Duodenal mucosa (tissue), 2 donors: ENCODE measurements at regions not wholly inside any gene's neighbourhood (a gene's known extent, or its start where the extent isn't known, plus 50 kb on each side); places are given as distances from the start of the nearest gene placed in this dataset.
"Not testable (repeated sequence)": the region's sequence is repeated elsewhere in the genome, so short reads cannot be mapped to it uniquely, and the experiment has no call there.

Experiments
- H3K27ac ChIP-seq: one replicate; pipeline ENCODE4 v1.7.0; 2013; ENCODE audit warnings: low read depth, low read length
- H3K27me3 ChIP-seq, 2 donors: one replicate each; pipeline ENCODE4 v1.7.0; 2013; ENCODE audit warnings: low read length in 2 of 2, control low read depth in 1 of 2; ENCODE audit not compliant: insufficient read depth in 2 of 2, control insufficient read depth in 1 of 2
- H3K36me3 ChIP-seq, 2 donors: one replicate each; pipeline ENCODE4 v1.7.0; 2013; ENCODE audit warnings: low read length in 2 of 2, control low read depth in 1 of 2; ENCODE audit not compliant: insufficient read depth in 2 of 2, control insufficient read depth in 1 of 2
- H3K4me1 ChIP-seq, 2 donors: one replicate each; pipeline ENCODE4 v1.7.0; 2013; ENCODE audit warnings: low read length in 2 of 2, control low read depth in 1 of 2; ENCODE audit not compliant: insufficient read depth in 2 of 2, control insufficient read depth in 1 of 2
- H3K4me3 ChIP-seq, 2 donors: one replicate each; pipeline ENCODE4 v1.7.0; 2013; ENCODE audit warnings: low read length in 2 of 2, low read depth in 1 of 2
- H3K9ac ChIP-seq, 2 donors: one replicate each; pipeline ENCODE4 v1.7.0; 2013; ENCODE audit warnings: low read length in 2 of 2, low read depth in 1 of 2
- H3K9me3 ChIP-seq, 2 donors: one replicate each; pipeline ENCODE4 v1.7.0; 2013; ENCODE audit warnings: low read length in 2 of 2, control low read depth in 1 of 2; ENCODE audit not compliant: control insufficient read depth in 1 of 2

DNA sequence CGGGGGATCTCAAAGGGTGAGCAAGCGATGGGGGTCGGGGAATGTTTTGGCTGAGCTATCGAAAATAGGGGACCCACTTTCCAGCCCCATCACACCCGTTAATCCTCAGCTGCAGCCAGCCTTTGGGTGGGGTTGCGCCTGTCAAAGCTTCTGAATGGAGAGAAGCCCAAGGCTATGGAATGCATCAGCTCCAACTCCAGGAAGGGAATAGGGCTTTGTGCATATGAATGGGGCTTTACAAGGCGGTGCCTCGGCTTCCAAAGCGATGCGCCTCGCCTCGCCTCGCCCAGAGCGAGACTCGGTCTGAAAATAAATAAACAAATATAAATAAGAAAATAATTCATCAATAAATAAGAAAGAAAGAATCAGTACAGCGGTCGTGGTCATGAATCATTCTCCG lies 751.4 kb upstream of the DEFB115 start:
- no peak overlapping the region for H3K27ac ChIP-seq
- no peak overlapping the region for H3K4me3 ChIP-seq
- H3K4me1 ChIP-seq: no peaks in the 10 kb centered on the region
- H3K9ac ChIP-seq: no peak overlapping the region
- H3K27me3 ChIP-seq: no peaks in the 10 kb centered on the region
- H3K36me3 ChIP-seq: no peaks in the 10 kb centered on the region
- peaks cover 0 to 2% of the 10 kb centered on the region in 2 donors for H3K9me3 ChIP-seq

DNA sequence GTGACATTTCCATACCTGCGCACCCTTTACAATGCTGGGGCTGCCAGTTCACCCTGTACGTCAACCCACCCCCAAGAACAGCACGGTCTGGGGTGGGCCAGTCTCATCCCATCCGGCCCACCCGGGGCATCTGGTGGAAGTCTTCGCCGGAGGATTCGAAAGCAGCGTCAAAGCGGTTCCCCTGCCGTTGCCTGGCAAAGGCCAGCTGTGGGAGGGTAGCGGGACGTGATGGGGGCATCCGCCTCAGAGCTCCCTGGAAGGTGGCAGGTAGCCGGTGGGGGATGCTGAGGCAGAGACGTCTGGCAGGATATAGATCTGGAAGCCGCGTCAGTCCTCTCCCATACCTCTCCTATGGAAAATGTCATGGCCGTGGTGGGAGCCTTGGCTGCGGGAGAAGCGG lies 749.1 kb upstream of the DEFB115 start:
- H3K9me3 ChIP-seq: peaks cover 7 to 10% of the 10 kb centered on the region in 2 donors
- H3K27ac ChIP-seq, H3K4me3 ChIP-seq, H3K9ac ChIP-seq, H3K36me3 ChIP-seq, H3K27me3 ChIP-seq, H3K4me1 ChIP-seq: not testable (repeated sequence)

DNA sequence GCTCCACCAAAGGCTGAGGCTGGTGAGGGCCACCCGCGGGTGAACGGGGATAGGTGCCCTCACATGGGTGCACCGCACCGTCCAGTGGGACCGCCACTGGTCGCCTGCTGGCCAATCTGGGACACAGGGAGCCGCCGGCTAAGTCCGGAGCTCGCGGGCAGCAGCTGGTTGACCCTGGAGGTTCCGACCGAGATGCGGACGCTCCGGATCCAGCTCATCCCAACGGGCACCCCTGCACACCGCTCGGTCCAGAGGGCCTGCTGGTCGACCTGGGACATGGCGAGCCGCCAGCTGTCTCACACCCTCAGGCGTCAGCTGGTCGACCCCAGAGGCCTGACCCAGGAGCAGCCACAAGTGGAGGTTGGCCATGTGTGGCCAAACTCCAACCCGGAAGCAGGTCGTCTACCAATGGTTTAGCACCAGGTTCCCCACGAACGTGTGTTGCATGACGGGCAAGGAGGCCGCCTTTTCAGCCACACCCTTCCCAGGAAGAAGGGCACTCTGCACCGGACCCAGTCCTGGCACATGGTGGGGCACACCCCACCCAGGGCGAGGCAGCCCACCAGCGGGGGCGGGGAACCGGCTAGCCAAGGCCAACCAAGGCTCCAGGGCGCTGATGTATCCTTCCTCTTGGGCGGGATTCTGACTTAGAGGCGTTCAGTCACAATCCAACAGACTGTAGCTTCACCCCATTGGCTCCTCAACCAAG lies 746.0 kb upstream of the DEFB115 start:
- Histone ChIP-seq H3K4me1 (no peaks in the 10 kb centered on the region), H3K9ac (no peak overlapping the region), H3K27ac (no peak overlapping the region), H3K9me3 (peaks cover 7 to 10% of the 10 kb centered on the region in 2 donors), H3K36me3 (no peaks in the 10 kb centered on the region), H3K27me3 (no peaks in the 10 kb centered on the region), H3K4me3 (no peak overlapping the region)

DNA sequence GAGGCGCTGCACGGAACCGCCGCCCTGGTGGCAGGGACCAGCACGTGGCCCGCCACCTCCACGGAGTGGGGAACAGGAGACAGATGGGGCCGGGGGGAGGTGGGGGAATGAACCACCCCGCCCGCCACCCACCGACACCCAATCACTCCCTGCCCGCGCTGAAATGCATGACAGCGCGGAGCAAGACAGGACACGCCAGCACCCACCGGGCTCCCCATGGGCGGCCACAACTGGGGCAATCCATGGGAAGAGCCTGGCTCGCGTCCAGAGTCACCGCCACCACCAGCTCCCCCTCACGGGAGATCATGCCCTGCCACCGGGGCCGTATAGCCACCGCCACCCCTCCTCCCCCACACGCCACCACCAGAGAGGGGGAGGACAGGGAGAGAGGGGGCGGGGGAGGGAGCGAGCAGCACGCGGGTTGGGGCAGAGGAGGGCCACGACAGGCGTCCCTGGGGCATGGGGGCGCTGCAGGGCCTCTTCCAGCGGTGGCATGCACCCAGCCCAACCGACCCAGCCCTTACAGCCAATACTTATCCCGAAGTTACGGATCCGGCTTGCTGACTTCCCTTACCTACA lies 744.3 kb upstream of the DEFB115 start:
- Histone ChIP-seq H3K27ac (no peak overlapping the region), H3K4me3 (no peak overlapping the region), H3K9ac (no peak overlapping the region), H3K36me3 (no peaks in the 10 kb centered on the region), H3K9me3 (peaks cover 7 to 10% of the 10 kb centered on the region in 2 donors), H3K27me3 (no peaks in the 10 kb centered on the region), H3K4me1 (no peaks in the 10 kb centered on the region)

DNA sequence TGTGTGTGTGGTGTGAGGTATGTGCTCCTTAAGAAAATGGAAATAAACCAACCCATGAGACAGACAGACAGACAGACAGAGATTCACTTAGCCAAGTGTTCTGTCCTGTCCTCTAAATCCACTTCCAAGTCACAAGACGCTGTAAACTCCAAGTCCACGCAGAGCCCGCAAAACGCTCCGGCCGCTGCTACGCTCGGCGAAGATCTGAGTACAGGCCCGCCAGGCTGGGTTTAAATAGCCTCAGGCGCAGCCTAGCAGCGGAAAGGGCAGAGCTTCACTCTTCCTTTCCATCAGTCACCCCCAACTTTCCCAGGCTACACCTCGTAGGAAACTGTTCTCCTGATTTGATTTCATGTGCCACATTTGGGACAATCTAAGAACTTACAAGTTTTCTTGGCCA lies 741.5 kb upstream of the DEFB115 start:
- not testable (repeated sequence) for H3K27ac ChIP-seq, H3K27me3 ChIP-seq, H3K36me3 ChIP-seq

DNA sequence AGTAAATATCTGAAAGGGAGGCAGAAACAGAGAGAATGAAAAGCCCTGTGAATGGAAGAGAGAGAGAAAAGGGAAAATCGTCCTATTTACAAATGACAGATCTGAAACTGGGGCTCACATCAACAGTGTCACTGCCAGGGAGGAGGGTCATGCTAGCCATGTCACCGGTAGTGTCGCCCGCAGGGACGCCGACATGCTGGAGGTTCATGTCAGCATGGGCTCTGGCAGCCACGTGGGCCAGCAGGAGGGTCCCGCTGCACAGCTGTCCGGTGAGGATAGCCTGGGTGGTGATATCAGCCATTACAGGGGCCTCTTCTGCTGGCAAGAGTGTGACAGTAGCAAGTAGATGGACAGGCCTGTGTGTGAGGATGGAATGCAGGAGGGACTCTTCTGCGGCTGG lies 738.6 kb upstream of the DEFB115 start:
- H3K27ac ChIP-seq, H3K9ac ChIP-seq, H3K4me3 ChIP-seq, H3K36me3 ChIP-seq, H3K9me3 ChIP-seq, H3K27me3 ChIP-seq, H3K4me1 ChIP-seq: not testable (repeated sequence)

More for the DNA sequence above, 741.5 kb upstream of the DEFB115 start:
- not testable (repeated sequence) for H3K9ac ChIP-seq, H3K4me1 ChIP-seq, H3K4me3 ChIP-seq
- peaks cover 6 to 10% of the 10 kb centered on the region in 2 donors for H3K9me3 ChIP-seq

DNA sequence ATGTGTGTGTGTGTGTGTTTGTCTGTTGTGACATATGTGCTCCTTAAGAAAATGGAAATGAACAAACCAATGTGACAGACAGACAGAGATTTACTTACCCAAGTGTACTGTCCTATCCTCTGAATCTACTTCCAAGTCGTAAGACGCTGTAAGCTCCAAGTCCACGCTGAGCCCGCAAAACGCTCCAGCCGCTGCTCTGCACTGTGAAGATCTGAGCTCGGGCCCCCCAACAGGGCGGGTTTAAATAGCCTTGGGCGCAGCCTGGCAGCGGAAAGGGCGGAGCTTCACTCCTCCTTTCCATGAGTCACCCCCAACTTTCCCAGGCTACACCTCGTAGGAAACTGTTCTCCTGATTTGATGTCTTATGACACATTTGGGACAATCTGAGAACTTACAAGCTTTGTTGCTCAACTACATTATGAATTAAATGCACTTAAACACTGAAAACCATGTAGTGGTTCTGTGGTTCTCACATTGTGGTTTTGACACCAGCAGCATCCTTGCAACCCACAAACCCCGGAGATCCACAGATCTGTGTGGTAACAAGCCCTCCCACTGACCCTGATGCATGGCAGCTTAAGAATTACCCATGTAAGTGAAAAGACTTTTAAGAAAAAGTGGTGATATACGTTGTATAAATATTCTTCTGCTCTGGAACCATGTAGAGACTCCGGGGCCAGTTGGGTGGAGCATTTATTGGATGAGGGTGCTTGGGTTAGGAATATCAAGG lies 735.6 kb upstream of the DEFB115 start:
- not testable (repeated sequence) for H3K4me3 ChIP-seq

DNA sequence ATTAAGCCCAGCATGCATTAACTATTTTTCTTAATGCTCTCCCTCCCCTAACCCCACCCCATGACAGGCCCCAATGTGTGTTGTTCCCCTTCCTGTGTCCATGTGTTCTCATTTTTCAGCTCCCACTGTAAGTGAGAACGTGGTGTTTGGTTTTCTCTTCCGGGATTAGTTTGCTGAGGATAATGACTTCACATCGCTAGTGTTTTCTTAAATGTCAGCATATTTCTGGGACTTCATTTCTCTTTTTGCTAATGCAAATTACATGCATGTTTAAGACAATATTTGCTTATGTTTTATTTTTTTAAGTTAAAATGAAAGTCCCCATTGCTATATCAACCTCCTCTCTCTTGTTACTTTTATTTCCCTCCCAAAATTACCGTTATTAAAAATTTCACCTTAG lies 733.3 kb upstream of the DEFB115 start:
- H3K27ac ChIP-seq, H3K4me1 ChIP-seq, H3K4me3 ChIP-seq, H3K36me3 ChIP-seq, H3K9ac ChIP-seq, H3K27me3 ChIP-seq, H3K9me3 ChIP-seq: not testable (repeated sequence)

More for the DNA sequence above, 735.6 kb upstream of the DEFB115 start:
- H3K27me3 ChIP-seq, H3K27ac ChIP-seq, H3K4me1 ChIP-seq, H3K9me3 ChIP-seq, H3K36me3 ChIP-seq, H3K9ac ChIP-seq: not testable (repeated sequence)

DNA sequence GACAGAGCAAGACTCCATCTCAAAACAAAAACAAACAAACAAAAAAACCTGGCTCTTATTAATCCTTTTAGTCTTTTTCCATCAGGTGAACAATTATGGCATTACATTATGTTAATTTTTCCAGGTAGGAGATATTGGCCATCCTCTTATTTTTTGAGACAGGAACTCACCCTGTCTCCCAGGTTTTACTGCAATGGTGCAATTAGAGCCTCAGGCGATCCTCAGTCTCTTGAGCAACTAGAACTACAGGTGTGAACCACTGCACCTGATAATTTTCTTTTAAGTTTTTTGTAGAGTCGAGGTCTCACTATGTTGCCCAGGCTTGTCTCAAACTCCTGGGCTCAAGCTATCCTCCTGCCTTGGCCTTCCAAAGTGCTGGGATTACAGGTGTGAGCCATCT lies 732.7 kb upstream of the DEFB115 start:
- not testable (repeated sequence) for H3K4me3 ChIP-seq, H3K27me3 ChIP-seq

DNA sequence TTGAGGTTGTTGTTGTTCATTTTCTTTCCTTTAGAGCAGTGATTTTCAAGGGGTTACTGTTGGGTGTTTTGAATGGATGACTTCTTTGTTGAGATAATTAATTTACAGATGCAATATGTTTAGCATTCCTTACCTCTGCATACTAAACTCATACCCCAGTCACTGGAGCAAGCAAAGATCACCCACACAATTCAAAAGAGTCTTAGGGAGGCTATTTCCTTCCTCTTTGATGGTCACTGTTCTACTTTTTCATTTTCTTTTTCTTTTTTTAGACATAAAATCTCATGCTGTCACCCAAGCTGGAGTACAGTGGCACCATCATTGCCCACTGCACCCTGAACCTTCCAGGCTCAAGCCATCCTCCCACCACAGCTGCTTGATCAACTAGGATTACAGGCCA lies 723.8 kb upstream of the DEFB115 start:
- not testable (repeated sequence) for H3K4me3 ChIP-seq, H3K27ac ChIP-seq, H3K27me3 ChIP-seq, H3K9me3 ChIP-seq, H3K9ac ChIP-seq, H3K36me3 ChIP-seq, H3K4me1 ChIP-seq

More for the DNA sequence above, 732.7 kb upstream of the DEFB115 start:
- not testable (repeated sequence) for H3K9me3 ChIP-seq, H3K9ac ChIP-seq, H3K4me1 ChIP-seq, H3K36me3 ChIP-seq, H3K27ac ChIP-seq
